HCT116 (cell line): ENCODE measurements at regions not wholly inside any gene's neighbourhood (a gene's known extent, or its start where the extent isn't known, plus 50 kb on each side); places are given as distances from the start of the nearest gene placed in this dataset.

Experiments used
- ATAC-seq: fragments of 200-7000 bp; cut with Tn5 transposase; 2 replicates; pipeline ENCODE4 v1.9.1; 2020; ENCODE audit warnings: mild to moderate bottlenecking, moderate library complexity
- BruUV-seq: library from RNA; stranded (reverse); fragments of 400-500 nt; replicated peaks from 2 replicates; lab custom pipeline; 2021; lab: Mats Ljungman, UMichigan
- CTCF ChIA-PET: fragments of 300-600 bp; sonication (Branson Sonifier 250); formaldehyde crosslinking; loops from one replicate; lab custom pipeline; 2021; ENCODE audit warnings: antibody characterized with exemption; lab: Charles Lee
- POLR2A ChIA-PET: fragments of 300-600, 350-600 bp; sonication (Branson Sonifier 250); formaldehyde crosslinking; loops from one replicate; lab custom pipeline; 2021; ENCODE audit warnings: antibody characterized with exemption; lab: Charles Lee
- RAD21 ChIA-PET, 2 experiments: fragments of 300-600 bp; sonication (Branson Sonifier 250); formaldehyde crosslinking; loops; one replicate each; lab custom pipeline; 2023; ENCODE audit warnings: low total read pairs in 2 of 2; ENCODE audit not compliant: uncharacterized antibody in 2 of 2, unreplicated experiment in 2 of 2, low non-redundant PET in 1 of 2; lab: Charles Lee
- DNase-seq: peaks from one replicate; pipeline ENCODE4 v3.0.0-alpha.2; 2010; ENCODE audit warnings: low read depth, low spot score
- H2AFZ ChIP-seq: fragments of 200-600 bp; shearing (Covaris generic), sonication (generic); 2 replicates; pipeline ENCODE4 v1.6.1; 2017; ENCODE audit warnings: low read depth, mixed run types, mixed read lengths, antibody characterized with exemption, low read length; ENCODE audit not compliant: poor library complexity, severe bottlenecking
- H3K27ac ChIP-seq: 2 replicates; pipeline ENCODE4 v1.5.1; 2012; ENCODE audit warnings: low read depth, low read length
- H3K27me3 ChIP-seq: fragments of 200-600 bp; sonication (generic); 2 replicates; pipeline ENCODE4 v1.6.1; 2016; ENCODE audit warnings: mixed run types, low read length, mixed read lengths; ENCODE audit not compliant: insufficient read depth
- H3K36me3 ChIP-seq, 2 experiments: fragments of 200-500 bp in 1 of 2; fragments of 200-600 bp in 1 of 2; sonication (Bioruptor generic) in 1 of 2; sonication (generic) in 1 of 2; 2 replicates each; pipeline versions ENCODE4 v1.5.1 to v1.6.1; 2014 to 2016; ENCODE audit warnings: low read length in 2 of 2, inconsistent platforms in 1 of 2, mixed read lengths in 1 of 2, mixed run types in 1 of 2; ENCODE audit not compliant: insufficient read depth in 2 of 2, control insufficient read depth in 1 of 2
- H3K4me1 ChIP-seq, 2 experiments: fragments of 200-600 bp in 1 of 2; sonication (generic) in 1 of 2; 2 replicates each; pipeline versions ENCODE4 v1.5.1 to v1.6.1; 2012 to 2017; ENCODE audit warnings: low read length in 2 of 2, inconsistent platforms in 1 of 2, mild to moderate bottlenecking in 1 of 2, mixed read lengths in 1 of 2, mixed run types in 1 of 2, moderate library complexity in 1 of 2; ENCODE audit not compliant: insufficient read depth in 2 of 2, control insufficient read depth in 1 of 2
- H3K4me2 ChIP-seq: fragments of 200-600 bp; sonication (generic); 2 replicates; pipeline ENCODE4 v1.6.1; 2017; ENCODE audit warnings: mixed run types, low read length, mixed read lengths
- H3K4me3 ChIP-seq, 2 experiments: fragments of 200-600 bp in 1 of 2; sonication (generic) in 1 of 2; replicated peaks in 1 of 2; 2 replicates each; pipeline ENCODE4 v1.5.1; 2011 to 2016; ENCODE audit warnings: low read length in 2 of 2, control low read depth in 1 of 2, low read depth in 1 of 2, mild to moderate bottlenecking in 1 of 2, mixed read lengths in 1 of 2, mixed run types in 1 of 2
- H3K79me2 ChIP-seq: fragments of 200-600 bp; sonication (generic); 2 replicates; pipeline ENCODE4 v1.6.1; 2017; ENCODE audit warnings: mild to moderate bottlenecking, mixed run types, low read length, moderate library complexity, mixed read lengths; ENCODE audit not compliant: insufficient read depth
- H3K9ac ChIP-seq: fragments of 200-600 bp; sonication (generic); 2 replicates; pipeline ENCODE4 v1.6.1; 2016; ENCODE audit warnings: low read length, mixed read lengths
- H3K9me2 ChIP-seq: fragments of 200-600 bp; sonication (generic), shearing (Covaris generic); 2 replicates; pipeline ENCODE4 v1.6.1; 2017; ENCODE audit warnings: mixed run types, mild to moderate bottlenecking, moderate library complexity; ENCODE audit not compliant: insufficient read depth
- H3K9me3 ChIP-seq, 2 experiments: fragments of 200-500 bp in 1 of 2; fragments of 200-600 bp in 1 of 2; sonication (Bioruptor generic) in 1 of 2; sonication (generic) in 1 of 2; 2 replicates each; pipeline ENCODE4 v1.6.1; 2014 to 2017; ENCODE audit warnings: low read length in 2 of 2, mixed read lengths in 2 of 2, inconsistent platforms in 1 of 2, low read depth in 1 of 2, mild to moderate bottlenecking in 1 of 2, mixed run types in 1 of 2, moderate library complexity in 1 of 2; ENCODE audit not compliant: control insufficient read depth in 1 of 2, insufficient read depth in 1 of 2
- H4K20me1 ChIP-seq: fragments of 200-600 bp; sonication (generic), shearing (Covaris generic); 2 replicates; pipeline ENCODE4 v1.6.1; 2017; ENCODE audit warnings: mixed run types, mild to moderate bottlenecking, moderate library complexity; ENCODE audit not compliant: insufficient read depth
- ATF3 ChIP-seq: IDR thresholded peaks from 2 replicates; pipeline ENCODE4 v1.6.1; 2012
- CEBPB ChIP-seq: IDR thresholded peaks from 2 replicates; pipeline ENCODE4 v1.6.1; 2012; ENCODE audit warnings: low read depth
- EGR1 ChIP-seq: IDR thresholded peaks from 2 replicates; pipeline ENCODE4 v1.6.1; 2012; ENCODE audit warnings: low read depth
- EZH2phosphoT487 ChIP-seq: fragments of 200-600 bp; IDR thresholded peaks from 2 replicates; pipeline ENCODE4 v1.6.1; 2018; ENCODE audit warnings: antibody characterized with exemption, borderline replicate concordance
- FOSL1 ChIP-seq: IDR thresholded peaks from 2 replicates; pipeline ENCODE4 v1.6.1; 2012; ENCODE audit warnings: low read depth
- JUND ChIP-seq: IDR thresholded peaks from 2 replicates; pipeline ENCODE4 v1.6.1; 2012
- MAX ChIP-seq: IDR thresholded peaks from 2 replicates; pipeline ENCODE4 v1.6.1; 2012
- POLR2A ChIP-seq: IDR thresholded peaks from 2 replicates; pipeline ENCODE4 v1.7.0; 2011; ENCODE audit warnings: borderline replicate concordance; ENCODE audit not compliant: insufficient read depth, insufficient read length; ENCODE audit errors: extremely low read depth
- POLR2AphosphoS5 ChIP-seq: IDR thresholded peaks from 2 replicates; pipeline ENCODE4 v1.6.1; 2011; ENCODE audit warnings: mild to moderate bottlenecking, low read depth, low read length, moderate library complexity
- RAD21 ChIP-seq: IDR thresholded peaks from 2 replicates; pipeline ENCODE4 v1.6.1; 2012; ENCODE audit warnings: low read depth, mild to moderate bottlenecking
- SP1 ChIP-seq: IDR thresholded peaks from 2 replicates; pipeline ENCODE4 v1.6.1; 2012; ENCODE audit warnings: low read depth
- SRF ChIP-seq: IDR thresholded peaks from 2 replicates; pipeline ENCODE4 v1.6.1; 2012; ENCODE audit warnings: low read depth
- TCF7L2 ChIP-seq: IDR thresholded peaks from 2 replicates; pipeline ENCODE4 v1.7.0; 2011; ENCODE audit warnings: borderline replicate concordance, inconsistent platforms; ENCODE audit not compliant: insufficient read depth, insufficient read length; ENCODE audit errors: extremely low read depth
- ZBTB33 ChIP-seq: IDR thresholded peaks from 2 replicates; pipeline ENCODE4 v1.6.1; 2011; ENCODE audit warnings: mild to moderate bottlenecking, low read length, moderate library complexity; ENCODE audit not compliant: insufficient replicate concordance; ENCODE audit errors: extremely low read depth
- ZNF274 ChIP-seq: fragments of 200-500 bp; sonication (Bioruptor generic); IDR thresholded peaks from 2 replicates; pipeline ENCODE4 v1.6.1; 2014; ENCODE audit warnings: mild to moderate bottlenecking, low read depth, low read length, inconsistent platforms
- intact Hi-C: fragments of 100-400 bp; cut with micrococcal nuclease; formaldehyde crosslinking; loops from 2 replicates; pipeline ENCODE4 v1.10.0; 2022
- TF ChIP-seq, protein P1 (sequence below): IDR thresholded peaks from 2 replicates; pipeline ENCODE4 v1.6.1; 2012; ENCODE audit warnings: low read depth

DNA sequence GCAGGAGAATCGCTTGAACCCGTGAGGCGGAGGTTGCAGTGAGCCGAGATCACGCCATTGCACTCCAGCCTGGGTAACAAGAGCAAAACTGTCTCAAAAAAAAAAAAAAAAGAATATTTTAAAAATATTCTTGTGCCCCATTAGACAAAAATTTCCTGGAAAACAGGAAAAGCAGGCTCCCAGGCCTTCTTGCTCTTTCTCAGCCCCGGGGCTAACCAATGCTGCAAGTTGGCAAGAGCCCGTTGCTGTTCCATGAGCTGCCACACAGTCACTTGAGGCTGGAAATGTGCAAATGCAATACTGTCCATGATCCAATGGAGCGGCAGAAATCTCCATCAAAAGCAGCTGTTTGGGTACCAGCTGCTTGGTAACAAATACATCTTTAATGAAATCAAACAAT lies 994.7 kb downstream of the VRK1 start:
- no peaks in the 10 kb centered on the region for H3K79me2 ChIP-seq
- H3K27me3 ChIP-seq = no peaks in the 10 kb centered on the region
- H3K4me1 ChIP-seq = no peaks in the 10 kb centered on the region
- H3K27ac ChIP-seq = no peak overlapping the region
- H3K9ac ChIP-seq = no peak overlapping the region
- H3K9me3 ChIP-seq = no peaks in the 10 kb centered on the region
- BruUV-seq = no TSS peak
- no peak for TF ChIP-seq FOSL1
- no peak for TF ChIP-seq POLR2AphosphoS5
- no peaks in the 10 kb centered on the region for H3K9me2 ChIP-seq
- H2AFZ ChIP-seq = no peak overlapping the region
- CTCF ChIA-PET = no interaction called here
- DNase-seq = no peak
- H3K4me3 ChIP-seq = no peak overlapping the region
- RAD21 ChIA-PET = no interaction called here
- no peaks in the 10 kb centered on the region for H3K36me3 ChIP-seq
- POLR2A ChIA-PET = no interaction called here
- H4K20me1 ChIP-seq = no peaks in the 10 kb centered on the region
- no peak overlapping the region for H3K4me2 ChIP-seq
- intact Hi-C loops = no loop called here
- ATAC-seq = no peak

- Histone ChIP-seq H3K9me3 (no peaks in the 10 kb centered on the region), H3K4me3 (no peak overlapping the region), H3K4me1 (no peaks in the 10 kb centered on the region), H3K4me2 (no peak overlapping the region), H4K20me1 (no peaks in the 10 kb centered on the region), H3K9me2 (no peaks in the 10 kb centered on the region), H3K27me3 (no peaks in the 10 kb centered on the region), H2AFZ (no peak overlapping the region), H3K79me2 (no peaks in the 10 kb centered on the region), H3K36me3 (no peaks in the 10 kb centered on the region), H3K27ac (no peak overlapping the region), H3K9ac (no peak overlapping the region)
- ATAC-seq (no peak), DNase-seq (no peak)
- no TSS peak for BruUV-seq
- POLR2A ChIA-PET = no interaction called here
- CTCF ChIA-PET = no interaction called here
- intact Hi-C loops = no loop called here
- RAD21 ChIA-PET = no interaction called here
- TF ChIP-seq ZNF274 (no peak), POLR2AphosphoS5 (no peak), MAX (no peak), ATF3 (no peak), POLR2A (no peak), RAD21 (no peak), FOSL1 (no peak), CEBPB (no peak), EZH2phosphoT487 (no peak), JUND (no peak), TCF7L2 (no peak), EGR1 (no peak), SRF (no peak), ZBTB33 (no peak), SP1 (no peak)
- TF ChIP-seq, protein P1, sequence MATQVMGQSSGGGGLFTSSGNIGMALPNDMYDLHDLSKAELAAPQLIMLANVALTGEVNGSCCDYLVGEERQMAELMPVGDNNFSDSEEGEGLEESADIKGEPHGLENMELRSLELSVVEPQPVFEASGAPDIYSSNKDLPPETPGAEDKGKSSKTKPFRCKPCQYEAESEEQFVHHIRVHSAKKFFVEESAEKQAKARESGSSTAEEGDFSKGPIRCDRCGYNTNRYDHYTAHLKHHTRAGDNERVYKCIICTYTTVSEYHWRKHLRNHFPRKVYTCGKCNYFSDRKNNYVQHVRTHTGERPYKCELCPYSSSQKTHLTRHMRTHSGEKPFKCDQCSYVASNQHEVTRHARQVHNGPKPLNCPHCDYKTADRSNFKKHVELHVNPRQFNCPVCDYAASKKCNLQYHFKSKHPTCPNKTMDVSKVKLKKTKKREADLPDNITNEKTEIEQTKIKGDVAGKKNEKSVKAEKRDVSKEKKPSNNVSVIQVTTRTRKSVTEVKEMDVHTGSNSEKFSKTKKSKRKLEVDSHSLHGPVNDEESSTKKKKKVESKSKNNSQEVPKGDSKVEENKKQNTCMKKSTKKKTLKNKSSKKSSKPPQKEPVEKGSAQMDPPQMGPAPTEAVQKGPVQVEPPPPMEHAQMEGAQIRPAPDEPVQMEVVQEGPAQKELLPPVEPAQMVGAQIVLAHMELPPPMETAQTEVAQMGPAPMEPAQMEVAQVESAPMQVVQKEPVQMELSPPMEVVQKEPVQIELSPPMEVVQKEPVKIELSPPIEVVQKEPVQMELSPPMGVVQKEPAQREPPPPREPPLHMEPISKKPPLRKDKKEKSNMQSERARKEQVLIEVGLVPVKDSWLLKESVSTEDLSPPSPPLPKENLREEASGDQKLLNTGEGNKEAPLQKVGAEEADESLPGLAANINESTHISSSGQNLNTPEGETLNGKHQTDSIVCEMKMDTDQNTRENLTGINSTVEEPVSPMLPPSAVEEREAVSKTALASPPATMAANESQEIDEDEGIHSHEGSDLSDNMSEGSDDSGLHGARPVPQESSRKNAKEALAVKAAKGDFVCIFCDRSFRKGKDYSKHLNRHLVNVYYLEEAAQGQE = no peak
These were observed 999.3 kb downstream of the VRK1 start for GRCh38 chr14:97796511-97796910.
